GM12874 (cell line): ENCODE measurements at regions not wholly inside any gene's neighbourhood (a gene's known extent, or its start where the extent isn't known, plus 50 kb on each side); places are given as distances from the start of the nearest gene placed in this dataset.

Experiments used
- CTCF ChIP-seq: IDR thresholded peaks from 2 replicates; pipeline ENCODE4 v1.5.1; 2011; ENCODE audit warnings: low read depth, mild to moderate bottlenecking, control low read depth, low read length, moderate library complexity; ENCODE audit not compliant: insufficient read depth

GRCh38 chrX:108945883-108946523 is 209.6 kb upstream of the IRS4 start:
- TF ChIP-seq CTCF, result no peak

GRCh38 chrX:108914791-108915190 is 178.4 kb upstream of the IRS4 start:
- no peak for TF ChIP-seq CTCF

- TF ChIP-seq CTCF, result no peak
Measured at GRCh38 chrX:108900333-108900732, 164.0 kb upstream of the IRS4 start.

- no peak for TF ChIP-seq CTCF
Measured at GRCh38 chrX:108892501-108892900, 156.1 kb upstream of the IRS4 start.

GRCh38 chrX:108875548-108875947 is 139.2 kb upstream of the IRS4 start:
- no peak for TF ChIP-seq CTCF

- TF ChIP-seq CTCF, result no peak
Measured at GRCh38 chrX:108833993-108834392, 97.6 kb upstream of the IRS4 start.

- TF ChIP-seq CTCF, result no peak
Measured at GRCh38 chrX:108811891-108812290, 75.5 kb upstream of the IRS4 start.
